ENCODE measurements at regions not wholly inside any gene's neighbourhood (a gene's known extent, or its start where the extent isn't known, plus 50 kb on each side); places are given as distances from the start of the nearest gene placed in this dataset.

GRCh38 chr6:21377356-21377755 lies 216.2 kb upstream of the SOX4 start:
- DNase-seq (ENCODE audit: low read depth, low spot score) = peak; percentile 39

DNA sequence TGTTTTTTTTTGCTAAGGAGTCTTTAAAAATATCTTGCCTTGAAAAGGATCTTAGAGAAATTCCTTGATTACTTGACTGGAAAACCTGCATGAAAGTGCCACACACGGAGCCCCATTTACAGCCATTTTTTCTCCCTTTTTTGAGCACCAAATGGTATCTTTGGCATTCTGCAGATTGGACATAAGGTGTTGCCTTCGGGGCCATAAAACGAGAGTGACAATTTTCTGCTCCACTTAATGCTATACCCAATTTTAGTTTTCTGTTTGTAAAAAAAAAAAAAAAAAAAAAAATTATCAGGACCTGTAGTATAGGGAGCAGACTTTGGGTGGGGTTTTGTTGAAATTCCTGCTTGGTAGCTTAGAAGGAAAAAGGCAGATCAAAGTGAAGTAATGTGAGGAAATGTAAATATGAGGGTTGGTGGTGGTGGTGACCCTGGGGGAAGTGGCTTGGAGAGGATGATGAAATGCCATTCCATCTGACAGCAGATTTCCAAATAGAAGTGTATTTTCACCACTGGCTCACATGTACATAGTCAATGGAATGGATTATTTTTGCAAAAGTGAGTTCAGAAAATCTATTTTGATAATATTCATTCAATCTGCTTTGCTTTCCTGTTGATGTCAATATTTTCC lies 212.1 kb upstream of the SOX4 start:
- no peak for DNase-seq (ENCODE audit: low read depth, low spot score)

- no peak for DNase-seq (ENCODE audit: low read depth, low spot score)
Observed at GRCh38 chr6:21382821-21383449, 210.6 kb upstream of the SOX4 start.

DNA sequence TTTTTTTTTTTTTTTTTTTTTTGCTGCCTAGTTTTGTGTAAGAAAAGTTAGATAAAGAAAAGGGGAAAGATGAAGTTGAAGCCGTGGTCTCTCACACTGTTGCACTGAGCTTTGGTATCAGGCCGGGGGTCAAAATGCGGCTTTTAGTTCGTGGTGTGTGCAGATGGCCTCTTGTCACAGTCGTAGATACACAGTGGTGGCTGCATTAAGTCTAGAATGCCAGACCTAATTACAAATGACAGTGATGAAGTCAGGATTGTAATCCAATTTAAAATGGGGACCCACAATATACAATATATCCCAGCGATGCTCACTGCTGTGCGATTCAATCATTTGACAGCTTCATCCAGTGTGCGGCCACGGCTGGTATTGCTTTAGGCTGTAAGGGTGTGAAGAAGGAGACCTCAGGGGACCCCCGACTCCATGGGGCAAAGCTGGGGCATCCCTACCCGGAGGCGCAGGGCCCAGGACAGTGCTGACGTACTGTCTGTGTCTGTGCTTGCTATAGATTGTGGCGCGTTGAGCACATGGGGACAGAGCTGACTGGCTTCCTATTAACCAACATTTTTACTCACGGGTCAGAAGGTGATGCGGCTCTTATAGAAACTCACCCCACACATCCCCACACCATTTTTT lies 210.0 kb upstream of the SOX4 start:
- no peak for DNase-seq (ENCODE audit: low read depth, low spot score)

GRCh38 chr6:21384216-21384615 lies 209.3 kb upstream of the SOX4 start:
- DNase-seq (ENCODE audit: low read depth, low spot score) = peak; percentile 71

DNA sequence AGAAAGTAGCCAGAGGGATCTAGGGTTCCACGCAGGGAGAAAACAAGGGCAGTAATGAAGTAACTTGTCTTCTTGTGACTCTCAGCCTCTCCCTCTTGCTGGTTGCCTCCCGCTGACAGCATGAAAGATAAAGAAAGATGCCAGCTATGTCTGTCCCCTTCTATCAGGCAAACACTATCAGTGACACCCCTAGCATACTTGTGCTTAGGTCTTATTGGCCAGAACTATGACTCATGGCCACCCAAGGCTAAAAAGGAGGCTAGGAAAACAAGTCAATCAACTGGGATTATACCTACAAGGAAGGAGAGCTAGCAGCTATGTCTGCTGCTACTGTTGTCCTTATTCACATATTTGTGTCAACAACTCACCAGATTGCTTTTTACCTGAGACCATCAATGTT lies 206.8 kb upstream of the SOX4 start:
- peak; percentile 53 for DNase-seq (ENCODE audit: low read depth, low spot score)

DNA sequence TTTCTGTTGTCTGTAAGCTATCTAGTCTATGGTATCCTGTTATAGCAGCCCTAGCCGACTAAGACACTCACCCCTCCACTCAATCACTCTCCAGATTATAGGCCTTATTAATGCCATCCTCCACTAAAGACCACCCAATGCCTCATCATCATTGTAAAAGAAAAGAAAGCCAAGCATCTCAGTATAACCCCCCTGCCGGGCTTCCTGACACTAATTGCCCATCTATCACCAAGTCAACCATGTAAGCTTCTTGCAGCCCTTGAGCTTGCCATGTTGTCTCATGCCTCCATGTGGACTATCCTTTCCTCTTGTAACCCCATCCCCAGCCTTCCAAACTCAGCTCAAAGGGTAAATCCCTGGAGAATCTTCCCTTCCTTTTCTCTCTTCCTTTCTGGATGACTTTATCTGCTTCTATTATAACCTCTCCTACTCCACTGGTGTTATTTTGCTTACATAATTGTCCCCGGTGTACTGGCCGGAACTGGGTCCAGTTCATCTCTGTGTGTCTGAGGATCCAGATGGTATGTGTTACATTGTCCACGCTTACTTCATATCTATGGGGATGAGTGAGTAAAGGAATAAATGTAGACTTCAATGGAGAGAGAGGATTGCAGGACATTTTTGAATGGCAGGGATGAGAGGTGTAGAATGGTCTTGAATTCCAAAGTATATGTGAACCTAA lies 202.9 kb upstream of the SOX4 start:
- DNase-seq (ENCODE audit: low read depth, low spot score) = no peak

- no peak for DNase-seq (ENCODE audit: low read depth, low spot score)
Observed at GRCh38 chr6:21392177-21392576, 201.4 kb upstream of the SOX4 start.

- no peak for DNase-seq (ENCODE audit: low read depth, low spot score)
Observed at GRCh38 chr6:21393441-21394165, 199.9 kb upstream of the SOX4 start.

GRCh38 chr6:21395121-21395520 lies 198.4 kb upstream of the SOX4 start:
- DNase-seq (ENCODE audit: low read depth, low spot score) = peak; percentile 58

- peak; percentile 87 for DNase-seq (ENCODE audit: low read depth, low spot score)
Observed at GRCh38 chr6:21396313-21396712, 197.2 kb upstream of the SOX4 start.

DNA sequence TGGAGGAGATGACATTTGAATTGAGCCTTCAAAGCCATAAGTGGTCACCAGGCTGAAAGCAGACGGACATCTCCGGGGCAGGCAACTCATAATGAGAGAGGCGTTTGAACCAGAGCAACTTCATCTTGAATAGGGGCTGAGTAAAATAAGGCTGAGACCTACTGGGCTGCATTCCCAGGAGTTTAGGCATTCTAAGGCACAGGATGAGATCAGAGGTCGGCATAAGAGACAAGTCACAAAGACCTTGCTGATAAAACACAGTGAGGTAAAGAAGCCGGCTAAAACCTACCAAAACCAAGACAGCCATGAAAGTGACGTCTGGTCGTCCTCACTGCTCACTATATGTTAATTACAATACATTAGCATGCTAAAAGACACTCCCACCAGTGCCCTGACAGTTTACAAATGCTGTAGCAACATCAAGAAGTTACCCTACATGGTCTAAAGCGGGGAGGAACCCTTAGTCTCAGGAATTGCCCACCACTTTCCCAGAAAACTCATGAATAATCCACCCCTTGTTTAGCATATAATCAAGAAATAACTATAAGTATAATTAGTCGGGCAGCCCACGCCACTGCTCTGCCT lies 194.7 kb upstream of the SOX4 start:
- DNase-seq (ENCODE audit: low read depth, low spot score) = no peak

DNA sequence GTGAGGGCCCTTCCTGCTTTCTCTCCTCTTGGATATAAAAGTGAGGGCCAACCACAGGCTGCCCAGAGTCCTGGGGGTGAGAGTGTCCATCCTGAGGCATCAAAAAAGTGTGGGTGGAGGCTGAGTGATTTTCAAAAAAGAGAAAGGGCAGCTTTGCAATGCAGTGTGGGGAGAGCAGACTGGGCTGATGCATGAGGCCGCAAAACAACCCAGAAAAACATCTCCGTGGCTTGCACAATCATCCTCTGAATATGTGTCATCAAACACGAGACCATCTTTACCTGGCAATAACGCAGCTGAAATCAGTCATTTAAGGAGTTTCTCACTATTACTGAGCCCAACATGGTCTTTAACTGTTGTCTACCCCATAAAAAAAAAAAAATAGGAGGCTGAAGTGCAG lies 191.2 kb upstream of the SOX4 start:
- no peak for DNase-seq (ENCODE audit: low read depth, low spot score)

GRCh38 chr6:21404577-21404976 lies 189.0 kb upstream of the SOX4 start:
- DNase-seq (ENCODE audit: low read depth, low spot score) = no peak

- DNase-seq (ENCODE audit: low read depth, low spot score) = no peak
Observed at GRCh38 chr6:21406316-21406715, 187.2 kb upstream of the SOX4 start.

DNA sequence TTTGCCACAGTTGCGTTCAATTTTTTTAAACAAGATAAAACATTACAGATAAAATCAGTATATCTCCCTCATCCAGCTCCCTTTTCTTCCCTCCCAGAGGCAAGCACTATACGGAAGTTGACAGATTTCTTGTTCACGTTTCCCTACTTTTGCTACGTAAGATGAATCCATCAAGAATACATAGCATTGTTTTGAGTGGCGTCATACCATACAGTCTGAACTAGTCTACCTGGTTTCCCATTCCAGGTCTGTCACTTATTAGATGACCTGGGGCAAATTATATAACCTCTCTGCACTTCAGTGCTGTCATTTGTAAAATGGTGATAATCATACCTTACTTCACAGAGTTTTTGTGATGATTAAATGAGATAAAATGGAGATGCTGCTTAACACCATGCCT lies 184.3 kb upstream of the SOX4 start:
- DNase-seq (ENCODE audit: low read depth, low spot score) = no peak

DNA sequence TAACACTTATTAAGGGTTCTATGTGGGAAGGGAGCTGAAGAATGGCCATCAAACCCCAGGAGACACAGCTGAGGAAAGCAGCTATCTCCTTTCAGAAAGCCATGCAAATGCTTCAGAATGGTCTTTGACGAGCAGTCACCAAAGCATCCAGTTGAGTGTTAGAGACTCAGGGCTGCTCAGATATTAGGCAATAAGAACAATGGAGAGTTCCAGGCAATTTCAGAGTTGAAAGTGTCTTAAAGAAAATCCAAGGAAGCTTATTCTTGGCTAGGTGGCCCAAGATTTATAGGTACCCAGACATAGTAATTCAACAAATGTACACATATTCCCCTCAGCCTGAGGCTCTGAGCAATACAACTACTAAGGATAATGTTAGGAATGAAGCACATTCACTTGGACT lies 180.1 kb upstream of the SOX4 start:
- DNase-seq (ENCODE audit: low read depth, low spot score) = no peak

DNA sequence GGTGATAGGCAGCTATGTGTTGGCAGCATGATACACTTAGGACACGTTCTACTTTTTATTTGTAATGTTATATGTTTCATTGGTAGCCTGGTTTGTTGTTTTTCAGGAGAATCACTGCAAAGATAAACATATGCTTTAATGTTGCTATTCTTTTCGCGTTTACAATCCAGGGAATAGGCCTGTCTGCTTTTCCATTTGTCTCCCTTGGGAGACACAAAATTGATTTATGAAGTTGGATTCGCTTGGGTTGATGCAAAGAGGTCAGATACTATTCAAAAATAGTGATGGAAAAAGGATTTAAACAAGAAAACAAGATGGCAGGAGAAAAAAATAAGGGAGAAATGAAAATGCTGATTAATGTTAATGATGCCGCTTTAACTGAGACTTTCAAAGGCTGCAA lies 179.5 kb upstream of the SOX4 start:
- no peak for DNase-seq (ENCODE audit: low read depth, low spot score)

DNA sequence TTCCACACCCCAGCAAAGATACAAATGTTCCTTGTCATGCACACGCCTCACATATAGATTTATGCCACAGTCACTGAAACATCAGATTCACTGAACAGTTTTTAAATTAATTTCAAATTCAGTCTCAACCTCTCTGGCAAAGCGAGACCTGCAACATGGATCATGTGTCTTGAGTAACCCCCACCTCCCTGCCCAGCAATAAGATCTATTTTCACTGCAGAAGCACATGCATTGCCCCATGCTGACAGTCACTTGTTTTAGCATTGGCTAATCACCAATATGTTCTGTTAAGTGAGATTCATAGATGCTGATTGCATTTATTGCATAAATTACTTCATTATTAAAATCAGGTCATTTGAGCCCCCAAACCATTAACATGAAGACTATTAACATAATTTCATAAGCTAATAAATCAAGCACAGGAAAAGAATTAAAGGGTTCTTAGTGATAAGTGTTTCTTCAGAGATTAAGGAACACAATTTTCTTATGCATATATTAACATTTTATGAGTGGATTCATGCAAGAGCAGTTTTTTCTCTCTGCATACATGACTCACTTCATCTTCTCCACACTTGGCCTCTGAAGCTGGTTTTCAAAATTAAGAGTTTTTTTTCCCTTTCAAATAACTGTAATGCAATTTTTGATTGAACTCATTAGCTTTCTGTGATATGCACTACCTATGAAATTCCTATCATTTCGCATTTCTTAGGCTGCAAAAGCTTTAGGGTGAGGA lies 173.2 kb upstream of the SOX4 start:
- DNase-seq (ENCODE audit: low read depth, low spot score) = no peak

DNA sequence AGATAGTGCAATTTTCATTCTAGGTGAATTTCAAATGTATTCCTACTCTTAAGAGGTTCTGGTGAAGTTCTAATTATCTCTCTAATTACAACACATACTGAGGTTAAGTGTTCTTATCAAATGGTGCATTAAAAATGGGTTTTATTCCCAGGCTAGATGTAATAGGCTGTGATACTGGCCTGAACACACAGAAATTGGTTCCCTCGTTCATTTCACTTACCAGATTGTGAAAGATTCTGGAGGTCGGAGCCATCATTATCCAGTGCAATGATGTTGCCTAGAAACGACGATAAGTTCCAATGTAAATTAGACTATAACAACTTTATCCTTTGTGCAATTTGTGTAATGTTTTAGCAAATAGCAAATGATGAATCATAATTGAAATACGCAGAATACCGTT lies 172.6 kb upstream of the SOX4 start:
- DNase-seq (ENCODE audit: low read depth, low spot score) = no peak

Data from astrocyte of the hippocampus (primary cell).